ENCODE measurements at regions not wholly inside any gene's neighbourhood (a gene's known extent, or its start where the extent isn't known, plus 50 kb on each side); places are given as distances from the start of the nearest gene placed in this dataset.
"Not testable (repeated sequence)": the region's sequence is repeated elsewhere in the genome, so short reads cannot be mapped to it uniquely, and the experiment has no call there.

DNA sequence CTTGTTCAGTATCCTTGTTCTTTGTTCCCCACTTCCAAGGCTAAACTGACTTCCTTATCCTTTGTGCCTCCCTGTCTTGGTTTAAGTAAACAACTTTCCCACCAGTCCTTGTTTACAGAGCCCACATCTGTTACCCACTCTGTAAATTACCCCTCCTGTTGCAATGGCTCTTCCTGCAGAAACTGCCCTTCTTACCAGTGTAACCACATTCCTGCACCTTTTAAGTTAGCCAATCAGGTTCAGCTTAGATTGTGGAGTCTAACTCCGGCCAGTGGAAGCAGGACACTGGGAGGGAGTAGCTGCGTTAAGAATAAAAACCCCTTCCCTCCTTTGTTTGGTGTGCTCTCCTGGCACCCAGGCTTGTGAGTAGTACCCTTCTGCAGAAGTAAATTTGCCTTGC is 360.9 kb downstream of the PRDM5 start:
- no peak for DNase-seq (ENCODE audit: insufficient read length)
- TF ChIP-seq POLR2AphosphoS5 (IDR thresholded peaks at IDR 0.05; ENCODE audit: low read depth, low read length) (no peak), POLR2A (IDR thresholded peaks at IDR 0.05; ENCODE audit: low read depth, low read length) (no peak), TAF1 (IDR thresholded peaks at IDR 0.05; ENCODE audit: borderline replicate concordance, low read depth, low read length) (no peak)
- no peak for FAIRE-seq

- DNase-seq (ENCODE audit: insufficient read length): no peak
- no peak for TF ChIP-seq POLR2AphosphoS5 (IDR thresholded peaks at IDR 0.05; ENCODE audit: low read depth, low read length)
- no peak for TF ChIP-seq POLR2A (IDR thresholded peaks at IDR 0.05; ENCODE audit: low read depth, low read length)
- no peak for FAIRE-seq
These were observed 365.2 kb downstream of the PRDM5 start for GRCh38 chr4:120557372-120557771.

- no peak for FAIRE-seq
- TF ChIP-seq TAF1 (IDR thresholded peaks at IDR 0.05; ENCODE audit: borderline replicate concordance, low read depth, low read length) (no peak), POLR2AphosphoS5 (IDR thresholded peaks at IDR 0.05; ENCODE audit: low read depth, low read length) (no peak), POLR2A (IDR thresholded peaks at IDR 0.05; ENCODE audit: low read depth, low read length) (no peak)
These were observed 367.5 kb downstream of the PRDM5 start for GRCh38 chr4:120555058-120555457.

GRCh38 chr4:120554086-120554485 is 368.4 kb downstream of the PRDM5 start:
- TF ChIP-seq TAF1 (IDR thresholded peaks at IDR 0.05; ENCODE audit: borderline replicate concordance, low read depth, low read length) (no peak), POLR2A (IDR thresholded peaks at IDR 0.05; ENCODE audit: low read depth, low read length) (no peak), POLR2AphosphoS5 (IDR thresholded peaks at IDR 0.05; ENCODE audit: low read depth, low read length) (no peak)
- no peak for FAIRE-seq
- no peak for DNase-seq (ENCODE audit: insufficient read length)

More at GRCh38 chr4:120555058-120555457, 367.5 kb downstream of the PRDM5 start:
- no peak for DNase-seq (ENCODE audit: insufficient read length)

DNA sequence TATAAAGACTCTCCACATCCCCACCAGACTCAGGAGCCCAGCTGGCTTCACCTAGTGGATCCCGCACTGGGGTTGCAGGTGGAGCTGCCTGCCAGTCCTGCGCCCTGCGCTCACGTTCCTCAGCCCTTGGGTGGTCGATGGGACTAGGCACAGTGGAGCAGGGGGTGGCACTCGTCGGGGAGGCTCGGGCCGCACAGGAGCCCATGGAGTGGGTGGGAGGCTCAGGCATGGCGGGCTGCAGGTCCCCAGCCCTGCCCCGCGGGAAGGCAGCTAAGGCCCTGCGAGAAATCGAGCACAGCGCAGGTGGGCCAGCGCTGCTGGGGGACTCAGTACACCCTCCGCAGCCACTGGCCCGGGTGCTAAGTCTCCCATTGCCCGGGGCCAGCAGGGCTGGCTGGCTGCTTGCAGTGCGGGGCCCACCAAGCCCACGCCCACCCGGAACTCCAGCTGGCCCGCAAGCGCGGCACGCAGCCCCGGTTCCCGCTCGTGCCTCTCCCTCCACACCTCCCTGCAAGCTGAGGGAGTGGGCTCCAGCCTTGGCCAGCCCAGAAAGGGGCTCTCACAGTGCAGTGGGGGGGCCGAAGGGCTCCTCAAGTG is 371.8 kb downstream of the PRDM5 start:
- DNase-seq (ENCODE audit: insufficient read length); FAIRE-seq: not testable (repeated sequence)

DNA sequence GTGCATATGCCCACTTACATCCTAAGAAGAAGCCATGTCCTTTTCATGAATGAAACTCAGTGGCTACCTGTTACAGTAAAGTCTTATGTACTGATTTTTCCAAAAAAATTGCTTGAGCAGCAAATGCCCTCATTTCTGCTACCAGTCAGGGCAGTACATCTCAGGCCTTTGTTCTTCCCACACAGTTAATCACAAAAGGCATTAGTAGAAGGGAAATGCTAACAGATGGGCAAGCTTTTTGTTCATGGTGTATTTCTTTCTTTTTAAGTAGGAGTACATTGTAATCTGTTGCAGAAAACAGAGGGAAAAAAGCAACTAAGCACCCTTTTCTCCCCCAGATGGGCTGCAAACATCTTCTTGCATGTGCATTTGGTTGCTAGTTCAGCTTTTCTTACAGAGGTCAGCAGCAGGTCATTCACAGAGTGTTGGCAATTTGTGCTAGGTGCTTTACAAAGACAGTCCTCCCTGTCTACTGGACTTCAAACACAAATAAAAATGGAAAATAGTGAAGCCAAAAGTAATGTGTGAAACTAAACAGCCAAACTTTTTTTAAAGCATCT is 373.4 kb downstream of the PRDM5 start:
- no peak for DNase-seq (ENCODE audit: insufficient read length)
- no peak for TF ChIP-seq TAF1 (IDR thresholded peaks at IDR 0.05; ENCODE audit: borderline replicate concordance, low read depth, low read length)
- no peak for TF ChIP-seq POLR2A (IDR thresholded peaks at IDR 0.05; ENCODE audit: low read depth, low read length)
- TF ChIP-seq POLR2AphosphoS5 (IDR thresholded peaks at IDR 0.05; ENCODE audit: low read depth, low read length): no peak
- no peak for FAIRE-seq

- DNase-seq (ENCODE audit: insufficient read length) (no peak), FAIRE-seq (no peak)
- TF ChIP-seq POLR2A (IDR thresholded peaks at IDR 0.05; ENCODE audit: low read depth, low read length) (no peak), TAF1 (IDR thresholded peaks at IDR 0.05; ENCODE audit: borderline replicate concordance, low read depth, low read length) (no peak), POLR2AphosphoS5 (IDR thresholded peaks at IDR 0.05; ENCODE audit: low read depth, low read length) (no peak)
These were observed 377.1 kb downstream of the PRDM5 start for GRCh38 chr4:120545391-120545790.

- DNase-seq (ENCODE audit: insufficient read length) (no peak), FAIRE-seq (no peak)
- TF ChIP-seq TAF1 (IDR thresholded peaks at IDR 0.05; ENCODE audit: borderline replicate concordance, low read depth, low read length): no peak
- no peak for TF ChIP-seq POLR2A (IDR thresholded peaks at IDR 0.05; ENCODE audit: low read depth, low read length)
- TF ChIP-seq POLR2AphosphoS5 (IDR thresholded peaks at IDR 0.05; ENCODE audit: low read depth, low read length): no peak
These were observed 377.7 kb downstream of the PRDM5 start for GRCh38 chr4:120544838-120545237.

DNA sequence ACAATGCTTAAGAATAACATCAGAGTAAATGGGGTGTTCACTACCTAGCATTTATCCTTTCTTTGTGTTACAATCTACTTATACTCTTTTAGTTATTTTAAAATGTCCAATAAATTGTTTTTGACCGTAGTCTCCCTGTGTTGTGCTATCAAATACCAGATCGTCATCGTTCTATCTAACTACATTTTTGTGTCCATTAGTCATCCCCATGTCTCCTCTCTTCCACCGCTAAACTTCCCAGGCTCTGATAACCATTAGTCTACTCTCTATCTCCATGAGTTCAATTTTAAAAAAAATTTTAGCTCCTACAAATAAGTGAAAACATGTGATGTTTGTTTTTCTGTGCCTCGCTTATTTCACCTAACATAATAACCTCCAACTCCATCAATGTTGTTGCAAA is 381.9 kb downstream of the PRDM5 start:
- DNase-seq (ENCODE audit: insufficient read length) (no peak), FAIRE-seq (no peak)
- TF ChIP-seq POLR2A (IDR thresholded peaks at IDR 0.05; ENCODE audit: low read depth, low read length) (no peak), POLR2AphosphoS5 (IDR thresholded peaks at IDR 0.05; ENCODE audit: low read depth, low read length) (no peak), TAF1 (IDR thresholded peaks at IDR 0.05; ENCODE audit: borderline replicate concordance, low read depth, low read length) (no peak)

DNA sequence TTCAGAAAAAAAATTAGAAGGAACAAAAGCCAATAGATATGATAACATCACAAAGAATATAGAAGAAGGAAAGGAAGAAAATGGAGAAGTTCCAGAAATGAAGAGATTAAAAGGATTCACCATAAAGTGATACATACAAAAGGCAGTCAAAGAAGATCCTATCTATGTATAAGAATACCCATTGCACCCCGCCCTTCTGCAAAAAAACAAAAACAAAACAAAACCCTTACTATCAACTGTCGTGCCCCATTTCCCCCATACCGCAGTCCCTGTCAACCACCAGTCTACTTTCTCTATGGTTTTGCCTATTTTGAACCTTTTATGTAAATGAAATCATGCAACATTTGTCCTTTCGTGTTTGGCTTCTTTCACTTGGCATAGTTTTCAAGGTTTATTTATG is 385.6 kb downstream of the PRDM5 start:
- FAIRE-seq (no peak), DNase-seq (ENCODE audit: insufficient read length) (no peak)
- TF ChIP-seq TAF1 (IDR thresholded peaks at IDR 0.05; ENCODE audit: borderline replicate concordance, low read depth, low read length) (no peak), POLR2A (IDR thresholded peaks at IDR 0.05; ENCODE audit: low read depth, low read length) (no peak), POLR2AphosphoS5 (IDR thresholded peaks at IDR 0.05; ENCODE audit: low read depth, low read length) (no peak)

DNA sequence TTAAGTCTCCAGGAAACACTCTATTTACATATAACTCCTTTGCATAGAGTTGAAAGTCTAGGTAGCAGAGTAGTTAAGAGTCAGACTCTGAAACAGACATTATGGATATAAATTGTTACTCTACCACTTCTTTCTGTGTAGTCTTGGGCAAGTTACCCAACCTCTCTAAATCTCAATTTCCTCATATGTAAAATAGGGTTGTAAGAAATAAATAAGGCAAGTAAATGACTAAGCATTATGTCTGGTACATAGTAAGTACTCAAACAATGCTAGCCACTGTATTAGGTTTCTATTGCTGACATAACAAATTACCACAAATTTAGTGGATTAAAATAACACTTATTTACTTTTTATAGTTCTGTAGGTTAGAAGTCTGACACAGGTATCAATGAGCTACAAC is 394.1 kb downstream of the PRDM5 start:
- DNase-seq (ENCODE audit: insufficient read length) (no peak), FAIRE-seq (no peak)
- TF ChIP-seq POLR2A (IDR thresholded peaks at IDR 0.05; ENCODE audit: low read depth, low read length) (no peak), POLR2AphosphoS5 (IDR thresholded peaks at IDR 0.05; ENCODE audit: low read depth, low read length) (no peak), TAF1 (IDR thresholded peaks at IDR 0.05; ENCODE audit: borderline replicate concordance, low read depth, low read length) (no peak)

GRCh38 chr4:120526033-120526432 is 396.5 kb downstream of the PRDM5 start:
- DNase-seq (ENCODE audit: insufficient read length) (no peak), FAIRE-seq (no peak)
- no peak for TF ChIP-seq TAF1 (IDR thresholded peaks at IDR 0.05; ENCODE audit: borderline replicate concordance, low read depth, low read length)
- no peak for TF ChIP-seq POLR2AphosphoS5 (IDR thresholded peaks at IDR 0.05; ENCODE audit: low read depth, low read length)
- no peak for TF ChIP-seq POLR2A (IDR thresholded peaks at IDR 0.05; ENCODE audit: low read depth, low read length)

Measured in GM12892 (cell line).